Left cardiac atrium (tissue), 4 donors: ENCODE measurements at regions not wholly inside any gene's neighbourhood (a gene's known extent, or its start where the extent isn't known, plus 50 kb on each side); places are given as distances from the start of the nearest gene placed in this dataset.
"Not testable (repeated sequence)": the region's sequence is repeated elsewhere in the genome, so short reads cannot be mapped to it uniquely, and the experiment has no call there.

Experiments
- ATAC-seq, 2 donors: fragments of 200-7000 bp; cut with Tn5 transposase; one replicate each; pipeline ENCODE4 v1.9.1; 2020; ENCODE audit warnings: mild to moderate bottlenecking in 2 of 2, moderate library complexity in 2 of 2
- DNase-seq: peaks from one replicate; pipeline ENCODE4 v3.0.0-alpha.2; 2020
- intact Hi-C, 2 donors: fragments of 100-400 bp; cut with DNase I; formaldehyde crosslinking; loops; one replicate each; pipeline versions ENCODE4 v1.14.1 to v1.15.1; 2022 to 2023
- donor health status: DM: no; HTN: yes; CAD: no.
- donor health status: DM: no; HTN: yes; CAD: no; lungs with severe emphysema.
- donor health status: DM: yes; HTN: yes; CAD: no.
- donor health status: Dilated cardiomyopathy.

DNA sequence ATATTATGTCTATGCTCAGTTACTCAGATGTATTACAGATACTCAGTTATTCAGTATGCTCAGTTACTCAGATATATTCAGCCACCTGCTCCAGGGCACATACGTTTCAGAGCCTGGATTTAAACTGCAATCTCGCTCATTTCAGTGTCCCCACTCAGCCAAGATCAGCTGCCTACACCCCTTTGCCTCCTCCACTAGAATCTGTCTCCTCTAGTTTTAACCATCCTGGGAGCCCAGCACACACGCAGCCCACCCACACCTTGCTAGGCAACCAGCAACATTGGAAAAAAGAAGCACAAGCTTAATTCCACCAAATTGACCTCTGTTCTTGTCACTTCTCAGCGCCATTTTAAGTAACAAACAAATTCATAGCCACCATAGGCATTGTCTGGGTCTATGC is 246.2 kb downstream of the QDPR start:
- intact Hi-C loops: no loop called here
- no peak for DNase-seq

DNA sequence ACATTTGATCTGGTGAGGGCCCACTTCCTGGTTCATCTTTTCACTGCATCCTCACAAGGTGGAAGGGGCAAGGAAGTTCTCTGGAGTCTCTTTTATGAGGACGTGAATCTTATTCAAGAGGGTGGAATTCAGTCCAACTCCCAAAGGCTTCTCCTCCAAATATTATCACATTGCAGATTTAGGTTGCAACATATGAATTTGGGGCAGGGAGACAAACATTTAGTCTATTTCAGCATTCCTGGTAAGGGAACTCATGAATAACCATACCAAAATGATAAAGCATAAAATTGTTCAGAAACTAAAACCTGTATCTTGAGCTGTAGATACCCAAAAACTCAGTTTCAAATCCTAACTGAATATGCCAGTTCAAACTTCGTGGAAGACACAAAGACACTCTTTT is 246.8 kb downstream of the QDPR start:
- ATAC-seq (no peak), DNase-seq (no peak)
- intact Hi-C loops: no loop called here

More for the DNA sequence above, 246.2 kb downstream of the QDPR start:
- no peak for ATAC-seq

DNA sequence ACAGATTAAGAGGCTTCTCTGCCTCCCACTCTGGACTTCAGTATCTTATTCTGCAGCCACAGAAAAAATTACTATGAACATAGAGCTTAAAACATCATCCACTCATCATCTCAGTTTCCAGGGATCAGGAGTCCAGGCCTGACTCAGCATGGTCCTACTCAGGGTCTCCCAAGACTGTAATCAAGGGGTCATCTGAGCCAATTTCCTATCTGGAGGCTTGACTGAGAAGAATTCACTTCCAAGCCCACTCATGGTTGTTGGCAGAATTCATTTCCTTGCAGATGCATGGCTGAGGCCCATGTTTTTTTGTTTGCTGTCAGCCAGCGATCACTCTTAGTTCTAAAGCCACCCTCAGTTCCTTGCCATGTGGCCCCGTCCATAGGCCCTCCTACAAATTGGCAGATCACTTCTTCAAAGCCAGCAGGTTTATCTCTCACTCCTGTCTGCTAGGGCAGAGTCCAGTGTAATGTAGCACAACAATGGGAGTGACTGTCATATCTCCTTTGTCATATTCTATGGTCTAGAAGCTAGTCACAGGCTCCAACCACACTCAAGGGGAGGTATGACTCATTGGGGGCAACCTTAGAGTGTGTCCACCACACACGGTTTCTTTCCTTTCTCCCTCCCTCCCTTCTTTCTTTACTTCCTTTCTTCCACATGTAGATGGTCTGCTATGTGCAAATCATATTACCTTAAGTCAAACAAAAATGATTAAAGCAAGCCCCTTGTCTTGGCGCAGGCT is 251.6 kb downstream of the QDPR start:
- ATAC-seq: no peak
- intact Hi-C loops: no loop called here

DNA sequence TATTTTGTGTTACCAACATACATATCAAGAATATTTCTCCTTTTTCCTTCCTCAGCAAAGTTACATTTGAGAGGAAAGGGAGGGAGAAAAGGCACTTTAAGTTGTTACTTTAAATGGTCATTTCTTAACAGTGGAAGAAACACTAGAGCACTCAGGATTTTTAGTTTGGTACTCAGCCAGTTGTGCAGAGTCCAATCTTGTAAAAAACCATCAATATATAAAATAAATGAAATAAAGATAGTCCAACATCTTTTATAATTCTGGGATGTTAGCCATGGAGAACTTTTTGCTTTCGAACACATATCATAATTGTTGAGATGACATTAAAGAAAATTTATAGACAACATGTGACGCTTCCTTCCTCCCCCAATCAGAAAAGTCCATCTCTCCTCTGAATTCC is 253.8 kb downstream of the QDPR start:
- DNase-seq: no peak
- ATAC-seq: no peak
- intact Hi-C loops: no loop called here

More for the DNA sequence above, 251.6 kb downstream of the QDPR start:
- no peak for DNase-seq

DNA sequence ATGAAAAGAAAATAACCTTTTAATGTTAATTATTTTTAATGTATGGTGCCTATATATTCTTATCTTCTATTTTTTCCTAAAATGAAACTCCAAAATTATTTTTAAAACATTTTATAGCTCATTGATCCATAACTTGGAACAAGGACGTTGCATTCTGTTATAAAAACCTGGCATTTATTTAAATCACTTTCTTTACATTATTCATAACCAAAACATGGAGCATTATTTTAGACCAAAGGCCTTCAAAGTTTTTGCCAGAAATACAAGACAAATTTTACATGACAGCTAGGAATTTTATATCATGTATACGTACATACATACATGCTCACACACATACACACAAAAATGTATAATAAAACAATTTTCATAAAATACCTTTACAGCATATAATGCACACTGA is 259.8 kb downstream of the QDPR start:
- no peak for DNase-seq
- intact Hi-C loops: no loop called here
- ATAC-seq: no peak

- intact Hi-C loops: no loop called here
- DNase-seq (no peak), ATAC-seq (no peak)
These were observed 260.8 kb downstream of the QDPR start for GRCh38 chr4:17251101-17251500.

GRCh38 chr4:17250591-17250990 is 261.3 kb downstream of the QDPR start:
- intact Hi-C loops: no loop called here
- DNase-seq: no peak
- ATAC-seq: no peak

- ATAC-seq (no peak), DNase-seq (no peak)
- intact Hi-C loops: no loop called here
These were observed 265.2 kb downstream of the QDPR start for GRCh38 chr4:17246656-17247055.

GRCh38 chr4:17241835-17242234 is 270.1 kb downstream of the QDPR start:
- intact Hi-C loops: no loop called here
- no peak for ATAC-seq
- DNase-seq: no peak

DNA sequence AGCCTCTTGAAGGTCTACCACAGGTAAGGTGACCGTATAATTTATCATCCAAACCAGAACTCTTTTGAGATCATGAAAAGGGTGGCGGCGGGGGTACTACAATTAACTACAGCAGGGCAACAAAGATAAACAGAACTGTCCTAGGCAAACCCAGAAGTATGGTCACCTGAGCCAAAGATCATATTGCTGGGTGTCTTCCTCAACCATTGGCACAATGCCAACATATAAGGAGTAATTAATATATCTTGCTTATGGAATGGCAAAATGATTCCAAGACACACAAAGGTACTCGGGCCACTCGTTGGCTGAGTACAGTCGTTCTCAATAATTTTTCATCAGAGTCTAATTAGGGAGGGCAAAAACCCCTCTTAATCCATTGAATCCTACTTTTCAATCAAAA is 273.3 kb downstream of the QDPR start:
- intact Hi-C loops: no loop called here
- ATAC-seq (no peak), DNase-seq (no peak)

GRCh38 chr4:17236686-17237085 is 275.2 kb downstream of the QDPR start:
- ATAC-seq: peak in 1 of 2 donors; percentile 33
- intact Hi-C loops: no loop called here
- peak; percentile 23 for DNase-seq

DNA sequence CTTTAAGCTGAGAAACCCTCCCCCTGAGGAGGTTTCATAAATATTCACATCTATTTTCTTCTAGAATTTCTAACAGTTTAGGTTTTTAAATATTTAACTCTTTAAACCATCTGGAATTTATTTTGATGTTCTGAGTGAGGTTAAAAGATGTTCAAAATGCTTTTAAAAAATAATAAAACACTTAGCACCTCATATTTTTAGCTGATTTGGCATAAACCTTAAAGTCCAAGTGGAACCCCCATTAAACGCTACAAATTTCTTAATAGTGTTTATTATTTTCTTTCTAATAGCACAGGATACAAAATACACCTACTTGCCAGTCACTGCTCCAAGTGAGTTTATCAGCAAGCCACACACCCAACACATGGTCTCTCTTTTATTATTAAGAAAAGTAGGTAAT is 277.2 kb downstream of the QDPR start:
- DNase-seq (no peak), ATAC-seq (no peak)
- intact Hi-C loops: no loop called here

GRCh38 chr4:17232566-17233253 is 279.2 kb downstream of the QDPR start:
- DNase-seq: peak; percentile 54
- intact Hi-C loops: no loop called here
- ATAC-seq: peak; percentile 96 to 97

DNA sequence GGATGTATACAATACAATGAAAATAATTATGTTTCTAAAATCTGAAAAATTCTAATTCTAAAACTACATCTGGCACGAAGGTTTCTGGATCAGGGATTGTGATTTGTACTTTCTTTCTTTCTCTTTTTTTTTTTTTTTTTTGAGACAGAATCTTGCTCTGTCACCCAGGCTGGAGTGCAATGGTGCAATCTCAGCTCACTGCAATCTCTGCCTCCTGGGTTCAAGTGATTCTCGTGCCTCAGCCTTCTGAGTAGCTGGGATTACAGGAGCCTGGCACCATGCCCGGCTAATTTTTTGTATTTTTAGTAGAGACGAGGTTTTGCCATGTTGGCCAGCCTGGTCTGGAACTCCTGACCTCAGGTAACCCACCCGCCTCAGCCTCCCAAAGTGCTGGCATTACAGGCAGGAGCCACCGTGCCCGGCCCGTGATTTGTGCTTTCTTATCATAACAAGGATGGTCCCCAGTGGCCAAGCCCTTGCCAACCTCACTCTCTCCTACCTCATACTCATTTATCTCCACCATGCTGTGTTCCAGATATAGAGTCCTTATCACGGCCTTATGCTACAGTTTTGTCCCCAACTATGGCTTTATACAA is 279.9 kb downstream of the QDPR start:
- peak; percentile 65 to 71 for ATAC-seq
- DNase-seq: peak; percentile 52
- intact Hi-C loops: not testable (repeated sequence)

- ATAC-seq: no peak
- intact Hi-C loops: no loop called here
These were observed 281.2 kb downstream of the QDPR start for GRCh38 chr4:17230727-17231126.

GRCh38 chr4:17220816-17221215 is 291.1 kb downstream of the QDPR start:
- ATAC-seq: peak in 1 of 2 donors; percentile 23
- DNase-seq: no peak
- intact Hi-C loops: no loop called here

More at GRCh38 chr4:17230727-17231126, 281.2 kb downstream of the QDPR start:
- DNase-seq: no peak

DNA sequence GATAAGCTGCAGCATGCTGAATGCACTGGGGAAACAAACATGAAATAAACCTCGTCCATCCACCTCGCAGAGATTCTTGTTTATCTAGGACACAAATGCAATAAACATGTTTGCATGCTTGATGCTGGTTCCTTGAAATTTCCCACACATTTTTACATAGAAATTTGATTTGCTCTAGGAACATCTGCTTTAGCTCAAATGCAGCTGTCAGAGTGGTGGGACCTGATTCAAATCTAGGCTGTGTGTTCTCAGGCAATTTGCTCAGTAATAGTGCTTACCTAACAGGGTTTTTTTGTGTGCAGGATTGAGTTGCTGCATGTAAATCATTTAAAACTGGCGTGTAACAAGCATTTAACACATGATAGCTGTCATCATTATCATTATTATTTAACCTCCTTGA is 293.1 kb downstream of the QDPR start:
- ATAC-seq (no peak), DNase-seq (no peak)
- intact Hi-C loops: no loop called here

GRCh38 chr4:17206829-17207801 is 304.8 kb downstream of the QDPR start:
- intact Hi-C loops: no loop called here
- no peak for DNase-seq
- ATAC-seq: peak; percentile 53 to 68

GRCh38 chr4:17204908-17205307 is 306.5 kb upstream of the LDB2 start:
- intact Hi-C loops: no loop called here
- DNase-seq: no peak
- ATAC-seq: no peak
